ENCODE measurements at regions not wholly inside any gene's neighbourhood (a gene's known extent, or its start where the extent isn't known, plus 50 kb on each side); places are given as distances from the start of the nearest gene placed in this dataset.

DNA sequence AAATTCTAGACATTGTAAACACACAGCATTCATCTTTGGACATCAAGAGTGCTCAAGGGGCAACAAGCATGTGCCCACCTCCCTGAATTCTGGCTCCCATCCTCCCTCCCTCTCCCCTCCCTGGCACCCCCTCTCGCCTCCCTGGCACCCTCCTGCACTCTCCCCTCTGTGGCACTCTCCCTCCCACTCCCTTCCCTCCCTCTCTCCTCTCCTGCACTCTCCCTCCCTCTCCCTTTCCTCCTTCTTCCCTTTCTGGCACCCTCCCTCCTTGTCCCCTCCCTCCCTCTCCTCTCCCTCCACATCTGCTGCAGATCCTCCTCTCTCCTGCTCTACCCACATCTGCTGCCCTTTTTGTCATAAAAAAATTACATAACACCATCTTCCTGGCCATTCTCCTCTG, 113.0 kb upstream of the SLC22A23 start:
- no peak for TF ChIP-seq ZFX (IDR thresholded peaks at IDR 0.05)
- TF ChIP-seq, protein P1, sequence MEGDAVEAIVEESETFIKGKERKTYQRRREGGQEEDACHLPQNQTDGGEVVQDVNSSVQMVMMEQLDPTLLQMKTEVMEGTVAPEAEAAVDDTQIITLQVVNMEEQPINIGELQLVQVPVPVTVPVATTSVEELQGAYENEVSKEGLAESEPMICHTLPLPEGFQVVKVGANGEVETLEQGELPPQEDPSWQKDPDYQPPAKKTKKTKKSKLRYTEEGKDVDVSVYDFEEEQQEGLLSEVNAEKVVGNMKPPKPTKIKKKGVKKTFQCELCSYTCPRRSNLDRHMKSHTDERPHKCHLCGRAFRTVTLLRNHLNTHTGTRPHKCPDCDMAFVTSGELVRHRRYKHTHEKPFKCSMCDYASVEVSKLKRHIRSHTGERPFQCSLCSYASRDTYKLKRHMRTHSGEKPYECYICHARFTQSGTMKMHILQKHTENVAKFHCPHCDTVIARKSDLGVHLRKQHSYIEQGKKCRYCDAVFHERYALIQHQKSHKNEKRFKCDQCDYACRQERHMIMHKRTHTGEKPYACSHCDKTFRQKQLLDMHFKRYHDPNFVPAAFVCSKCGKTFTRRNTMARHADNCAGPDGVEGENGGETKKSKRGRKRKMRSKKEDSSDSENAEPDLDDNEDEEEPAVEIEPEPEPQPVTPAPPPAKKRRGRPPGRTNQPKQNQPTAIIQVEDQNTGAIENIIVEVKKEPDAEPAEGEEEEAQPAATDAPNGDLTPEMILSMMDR (conservative IDR thresholded peaks at IDR 0.05): no peak
- H3K27ac ChIP-seq: no peak overlapping the region

- no peak overlapping the region for H3K27ac ChIP-seq
- TF ChIP-seq ZFX (IDR thresholded peaks at IDR 0.05): no peak
- TF ChIP-seq, protein P1 (conservative IDR thresholded peaks at IDR 0.05): no peak
Observed at GRCh38 chr6:3568396-3569082, 111.7 kb upstream of the SLC22A23 start.

- TF ChIP-seq, protein P1 (conservative IDR thresholded peaks at IDR 0.05): no peak
- no peak for TF ChIP-seq ZFX (IDR thresholded peaks at IDR 0.05)
- H3K27ac ChIP-seq: no peak overlapping the region
Observed at GRCh38 chr6:3566812-3567211, 110.0 kb upstream of the SLC22A23 start.

DNA sequence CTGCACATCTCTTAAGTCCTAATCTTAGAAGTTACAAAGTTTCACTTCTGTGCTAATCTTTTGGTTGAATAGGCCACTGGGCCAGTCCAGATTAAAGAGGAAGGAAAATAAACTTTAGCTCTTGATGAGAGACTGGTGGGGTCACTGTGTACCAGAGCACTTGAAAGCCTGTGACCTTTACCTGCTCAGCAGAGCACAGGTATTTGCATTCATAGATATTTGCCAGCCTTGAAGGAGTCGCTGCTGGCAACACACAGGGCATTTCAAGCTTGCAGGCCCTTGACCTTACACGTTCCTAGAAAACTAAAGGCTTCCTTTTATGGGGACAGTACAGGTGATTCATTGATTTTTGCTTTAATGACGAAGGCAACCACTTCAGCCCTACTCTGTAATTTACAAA, 108.4 kb upstream of the SLC22A23 start:
- H3K27ac ChIP-seq: no peak overlapping the region
- TF ChIP-seq ZFX (IDR thresholded peaks at IDR 0.05): no peak
- TF ChIP-seq, protein P1 (conservative IDR thresholded peaks at IDR 0.05): no peak

GRCh38 chr6:3561725-3562124, 104.9 kb upstream of the SLC22A23 start:
- TF ChIP-seq ZFX (IDR thresholded peaks at IDR 0.05): no peak
- TF ChIP-seq, protein P1 (conservative IDR thresholded peaks at IDR 0.05): no peak
- no peak overlapping the region for H3K27ac ChIP-seq

GRCh38 chr6:3560211-3560610, 103.4 kb upstream of the SLC22A23 start:
- no peak overlapping the region for H3K27ac ChIP-seq
- TF ChIP-seq ZFX (IDR thresholded peaks at IDR 0.05): no peak
- TF ChIP-seq, protein P1 (conservative IDR thresholded peaks at IDR 0.05): no peak

GRCh38 chr6:3559561-3559960, 102.7 kb upstream of the SLC22A23 start:
- TF ChIP-seq, protein P1 (conservative IDR thresholded peaks at IDR 0.05): no peak
- no peak for TF ChIP-seq ZFX (IDR thresholded peaks at IDR 0.05)
- H3K27ac ChIP-seq: no peak overlapping the region
